K562 (cell line): ENCODE measurements at regions not wholly inside any gene's neighbourhood (a gene's known extent, or its start where the extent isn't known, plus 50 kb on each side); places are given as distances from the start of the nearest gene placed in this dataset.

Experiments used
- ATAC-seq: fragments of 200-7000 bp; cut with Tn5 transposase; 3 replicates; pipeline ENCODE4 v1.9.1; 2020; ENCODE audit warnings: moderate library complexity
- BruUV-seq: library from RNA; stranded (reverse); fragments of 400-500 nt; replicated peaks from 2 replicates; lab custom pipeline; 2021; lab: Mats Ljungman, UMichigan
- CTCF ChIA-PET: fragments of 300-600 bp; formaldehyde crosslinking; extraction: SDS; loops from one replicate; lab custom pipeline; 2021; ENCODE audit warnings: low intra/inter-chr PET ratio; lab: Yijun Ruan, JAX
- POLR2A ChIA-PET: fragments of 300-600, 350-650 bp; sonication (Branson Sonifier 250); formaldehyde crosslinking; extraction: SDS; loops from one replicate; lab custom pipeline; 2021; ENCODE audit warnings: antibody characterized with exemption, inconsistent platforms; lab: Yijun Ruan, JAX
- DNase-seq, 4 experiments: peaks; one replicate each; pipeline versions ENCODE4 v3.0.0 to v3.0.0-alpha.2; 2011 to 2018; ENCODE audit warnings: low spot score in 3 of 4, mixed read lengths in 3 of 4; ENCODE audit errors: extremely low read depth in 1 of 4
- FAIRE-seq: peaks from 2 replicates; lab custom pipeline; 2011; peaks lifted over from hg19 to GRCh38; lab: Jason Lieb, UNC
- H2AFZ ChIP-seq: 2 replicates; pipeline ENCODE4 v1.6.0; 2011; ENCODE audit warnings: low read depth, low read length, control low read depth, inconsistent platforms
- H3K27ac ChIP-seq: fragments of 200-600 bp; 3 replicates; pipeline ENCODE4 v1.8.0; 2011; ENCODE audit warnings: low read depth, mild to moderate bottlenecking, control low read depth, inconsistent platforms, low read length, moderate library complexity, mixed read lengths; ENCODE audit errors: extremely low read depth
- H3K27me3 ChIP-seq, 2 experiments: fragments of 300-600 bp in 1 of 2; 2 replicates in 1 of 2; 3 replicates in 1 of 2; pipeline versions ENCODE4 v1.6.0 to v1.8.0; 2011; ENCODE audit warnings: inconsistent platforms in 2 of 2, low read length in 2 of 2, mild to moderate bottlenecking in 1 of 2, mixed read lengths in 1 of 2, moderate library complexity in 1 of 2; ENCODE audit not compliant: control insufficient read depth in 2 of 2, insufficient read depth in 2 of 2
- H3K36me3 ChIP-seq: fragments of 300-600 bp; 3 replicates; pipeline ENCODE4 v1.8.0; 2011; ENCODE audit warnings: mild to moderate bottlenecking, low read length, inconsistent platforms; ENCODE audit not compliant: control insufficient read depth, insufficient read depth
- H3K4me1 ChIP-seq, 2 experiments: fragments of 200-600 bp in 1 of 2; replicated peaks in 1 of 2; 2 replicates in 1 of 2; 3 replicates in 1 of 2; pipeline versions ENCODE4 v1.5.1 to v1.8.0; 2011; ENCODE audit warnings: inconsistent platforms in 2 of 2, low read length in 2 of 2, mild to moderate bottlenecking in 1 of 2, mixed read lengths in 1 of 2, moderate library complexity in 1 of 2; ENCODE audit not compliant: control insufficient read depth in 2 of 2, insufficient read depth in 2 of 2
- H3K4me2 ChIP-seq: 2 replicates; pipeline ENCODE4 v1.6.1; 2011; ENCODE audit warnings: low read length, control low read depth, inconsistent platforms, mixed read lengths; ENCODE audit not compliant: insufficient read depth
- H3K4me3 ChIP-seq: fragments of 200-600 bp; sonication (generic), shearing (Covaris generic); 2 replicates; pipeline ENCODE4 v1.5.1; 2016; ENCODE audit warnings: control low read depth, inconsistent platforms
- H3K79me2 ChIP-seq: fragments of 200-600 bp; 3 replicates; pipeline ENCODE4 v1.8.0; 2011; ENCODE audit warnings: low read length, inconsistent platforms; ENCODE audit not compliant: control insufficient read depth, insufficient read depth
- H3K9ac ChIP-seq, 2 experiments: 2 replicates each; pipeline versions ENCODE4 v1.6.0 to v1.6.1; 2011; ENCODE audit warnings: low read depth in 2 of 2, low read length in 2 of 2, control low read depth in 1 of 2, inconsistent platforms in 1 of 2, mild to moderate bottlenecking in 1 of 2, mixed read lengths in 1 of 2; ENCODE audit not compliant: insufficient read depth in 1 of 2
- H3K9me1 ChIP-seq: one replicate; pipeline ENCODE4 v1.6.0; 2011; ENCODE audit warnings: inconsistent platforms, mild to moderate bottlenecking, low read length, moderate library complexity; ENCODE audit not compliant: control insufficient read depth, insufficient read depth
- H3K9me3 ChIP-seq: replicated peaks from 2 replicates; pipeline ENCODE4 v1.5.1; 2011; ENCODE audit warnings: low read depth, low read length, inconsistent platforms; ENCODE audit not compliant: control insufficient read depth, insufficient read depth
- H4K20me1 ChIP-seq: replicated peaks from 2 replicates; pipeline ENCODE4 v1.6.1; 2011; ENCODE audit warnings: low read length, inconsistent platforms, mixed read lengths; ENCODE audit not compliant: control insufficient read depth, insufficient read depth
- AFF4 ChIP-seq: sonication (generic); formaldehyde crosslinking; IDR thresholded peaks from 2 replicates; pipeline ENCODE4 v1.8.0; 2023; ENCODE audit warnings: mild to moderate bottlenecking, missing genetic modification reagents
- ARHGAP35 ChIP-seq: fragments of 450-650 bp; IDR thresholded peaks from 2 replicates; pipeline ENCODE4 v1.6.1; 2018; ENCODE audit not compliant: partially characterized antibody
- BCOR ChIP-seq: fragments of 450-650 bp; IDR thresholded peaks from 2 replicates; pipeline ENCODE4 v1.6.1; 2016
- C11orf30 ChIP-seq: fragments of 450-650 bp; IDR thresholded peaks from 2 replicates; pipeline ENCODE4 v1.6.1; 2016; ENCODE audit warnings: low read depth, mild to moderate bottlenecking
- E2F3 ChIP-seq: fragments of 250-450 bp; sonication (Bioruptor Pico); IDR thresholded peaks from 2 replicates; pipeline ENCODE4 v1.4.0; 2020; ENCODE audit warnings: mild to moderate bottlenecking
- ELF1 ChIP-seq: fragments of 200-800 bp; sonication (Bioruptor generic); IDR thresholded peaks from 2 replicates; pipeline ENCODE4 v1.6.1; 2016; ENCODE audit warnings: missing genetic modification characterization, missing compliant biosample characterization
- ERF ChIP-seq: fragments of 450-650 bp; formaldehyde crosslinking; IDR thresholded peaks from 2 replicates; pipeline ENCODE4 v1.4.0; 2020; ENCODE audit warnings: mild to moderate bottlenecking, mixed read lengths
- KDM5B ChIP-seq: fragments of 200-600 bp; sonication (generic); IDR thresholded peaks from 2 replicates; pipeline ENCODE4 v1.6.1; 2012; ENCODE audit warnings: low read depth, mild to moderate bottlenecking, moderate library complexity, low read length, control low read depth, inconsistent platforms; ENCODE audit not compliant: insufficient replicate concordance
- KLF6 ChIP-seq: fragments of 250-450 bp; sonication (Bioruptor Pico); IDR thresholded peaks from 2 replicates; pipeline ENCODE4 v1.4.0; 2020; ENCODE audit warnings: mild to moderate bottlenecking, moderate library complexity, borderline replicate concordance
- PHF20 ChIP-seq: fragments of 450-650 bp; IDR thresholded peaks from 2 replicates; pipeline ENCODE4 v1.6.1; 2018; ENCODE audit not compliant: partially characterized antibody
- RBM22 ChIP-seq: fragments of 200-400 bp; formaldehyde crosslinking; IDR thresholded peaks from 2 replicates; pipeline ENCODE4 v1.6.1; 2018; ENCODE audit warnings: low read length, low read depth; ENCODE audit not compliant: poor library complexity, severe bottlenecking
- SETDB1 ChIP-seq: IDR thresholded peaks from one replicate; pipeline ENCODE4 v1.6.1; 2012; ENCODE audit warnings: low read length, control low read depth, inconsistent platforms
- ZNF23 ChIP-seq: fragments of 250-450 bp; sonication (Bioruptor Pico); IDR thresholded peaks from 2 replicates; pipeline ENCODE4 v1.4.0; 2020; ENCODE audit warnings: mild to moderate bottlenecking
- ZNF551 ChIP-seq: fragments of 250-450 bp; sonication (Bioruptor Pico); IDR thresholded peaks from 2 replicates; pipeline ENCODE4 v1.5.0; 2021; ENCODE audit warnings: mild to moderate bottlenecking, moderate library complexity
- WGBS: fragments of 100-300 bp; shearing (Covaris generic); methylation state at CpG from one replicate; pipeline ENCODE4 v1.1.6; 2016; ENCODE audit warnings: low coverage, mixed read lengths; ENCODE audit not compliant: insufficient coverage; ENCODE audit errors: missing lambda C conversion rate; 5-methylcytosine and 5-hydroxymethylcytosine counted together
- in situ Hi-C: fragments of 300-500 bp; cut with MboI; formaldehyde crosslinking; loops from 4 replicates; pipeline ENCODE4 v1.15.0; 2018; ENCODE audit warnings: inconsistent platforms, mixed read lengths
- intact Hi-C: fragments of 100-400 bp; cut with micrococcal nuclease; formaldehyde crosslinking; loops from 2 replicates; pipeline ENCODE4 v1.14.2; 2022

- Histone ChIP-seq H3K9me1 (no peaks in the 10 kb centered on the region), H3K79me2 (no peaks in the 10 kb centered on the region), H3K4me2 (no peak overlapping the region), H3K27me3 (no peaks in the 10 kb centered on the region), H2AFZ (no peak overlapping the region), H3K36me3 (no peaks in the 10 kb centered on the region), H3K4me3 (no peak overlapping the region), H3K9ac (no peak overlapping the region), H3K4me1 (no peaks in the 10 kb centered on the region), H3K9me3 (peaks cover 2% of the 10 kb centered on the region; the same call in 1 of the 2 replicates), H3K27ac (no peak overlapping the region), H4K20me1 (no peaks in the 10 kb centered on the region)
- CTCF ChIA-PET, result no interaction called here
- 0% methylated on average over 1 of the region's 1 CpG for WGBS
- BruUV-seq, result no TSS peak
- no peak for DNase-seq
- no peak for ATAC-seq
- POLR2A ChIA-PET, result no interaction called here
- intact Hi-C loops (no loop called here), in situ Hi-C loops (no loop called here)
- no peak for FAIRE-seq
- no peak for TF ChIP-seq ZNF23 (CRISPR knock-in tag)
- no peak for TF ChIP-seq ERF (CRISPR knock-in tag)
- no peak for TF ChIP-seq AFF4
- TF ChIP-seq SETDB1, result no peak
- no peak for TF ChIP-seq PHF20
- no peak for TF ChIP-seq ELF1 (tag)
- no peak for TF ChIP-seq C11orf30
- TF ChIP-seq ARHGAP35, result no peak
- no peak for TF ChIP-seq ZNF551 (CRISPR knock-in tag)
- no peak for TF ChIP-seq KDM5B
- TF ChIP-seq E2F3 (CRISPR knock-in tag), result no peak
- no peak for TF ChIP-seq KLF6 (CRISPR knock-in tag)
- no peak for TF ChIP-seq RBM22
- TF ChIP-seq BCOR, result no peak
Observed at GRCh38 chr20:7712661-7713060, 227.6 kb downstream of the HAO1 start.
